Gastrocnemius medialis (tissue), 4 donors: ENCODE measurements at regions not wholly inside any gene's neighbourhood (a gene's known extent, or its start where the extent isn't known, plus 50 kb on each side); places are given as distances from the start of the nearest gene placed in this dataset.

ENCODE experiments used
- ATAC-seq, 2 donors: fragments of 150-250 bp; one replicate each; pipeline ENCODE4 v1.9.1; 2016
- DNase-seq, 2 donors: peaks; one replicate each; pipeline ENCODE4 v3.0.0-alpha.2; 2019
- H3K27ac ChIP-seq, 4 donors: fragments of 200-600 bp; sonication (generic); 1 replicate in 1 of 4; 2 replicates in 3 of 4; pipeline ENCODE4 v1.5.1; 2016 to 2018; ENCODE audit warnings: mild to moderate bottlenecking in 2 of 4, moderate library complexity in 1 of 4
- H3K27me3 ChIP-seq, 3 donors: fragments of 200-600 bp; sonication (generic) in 2 of 3; 1 replicate in 1 of 3; 2 replicates in 2 of 3; pipeline versions ENCODE4 v1.5.1 to v1.6.0; 2016 to 2019; ENCODE audit warnings: mild to moderate bottlenecking in 1 of 3, moderate library complexity in 1 of 3
- H3K36me3 ChIP-seq, 2 donors: fragments of 200-600 bp; sonication (generic) in 1 of 2; one replicate each; pipeline ENCODE4 v1.5.1; 2017 to 2018
- H3K4me1 ChIP-seq, 2 donors: fragments of 200-600 bp; sonication (generic) in 1 of 2; one replicate each; pipeline ENCODE4 v1.5.1; 2016 to 2017; ENCODE audit warnings: mild to moderate bottlenecking in 2 of 2
- H3K4me3 ChIP-seq, 4 donors: fragments of 200-600 bp; sonication (generic) in 3 of 4; 1 replicate in 1 of 4; 2 replicates in 3 of 4; pipeline ENCODE4 v1.5.1; 2016 to 2019; ENCODE audit warnings: mild to moderate bottlenecking in 2 of 4
- H3K9me3 ChIP-seq, 3 donors: fragments of 200-600 bp; sonication (generic) in 2 of 3; 1 replicate in 1 of 3; 2 replicates in 2 of 3; pipeline ENCODE4 v1.5.1; 2016 to 2019
- CTCF ChIP-seq, 5 experiments: fragments of 450-650 bp in 3 of 5; fragments of 200-600 bp in 2 of 5; sonication (generic) in 2 of 5; IDR thresholded peaks in 4 of 5; conservative IDR thresholded peaks in 1 of 5; 1 replicate in 4 of 5; 2 replicates in 1 of 5; pipeline ENCODE4 v1.5.1; 2016 to 2019; ENCODE audit warnings: antibody characterized with exemption in 5 of 5, mild to moderate bottlenecking in 3 of 5, moderate library complexity in 3 of 5
- POLR2A ChIP-seq, 2 donors: fragments of 450-650 bp; IDR thresholded peaks; one replicate each; pipeline ENCODE4 v1.6.1; 2017; ENCODE audit warnings: antibody characterized with exemption in 2 of 2, mild to moderate bottlenecking in 2 of 2, moderate library complexity in 2 of 2
- in situ Hi-C, 4 donors: fragments of 200-750 bp; cut with MboI; loops; one replicate each; pipeline versions ENCODE4 v1.15.0 to v1.8.0; 2017; ENCODE audit warnings: low sequenced_read_pairs in 4 of 4
- intact Hi-C: fragments of 100-400 bp; cut with DNase I; formaldehyde crosslinking; loops from one replicate; pipeline ENCODE4 v1.15.1; 2023; ENCODE audit warnings: low total_unique reads

- H3K36me3 ChIP-seq = no peaks in the 10 kb centered on the region
- no peak overlapping the region for H3K27ac ChIP-seq
- ATAC-seq (no peak), DNase-seq (no peak)
- TF ChIP-seq POLR2A (IDR thresholded peaks at IDR 0.05) = no peak
- TF ChIP-seq CTCF (IDR thresholded peaks at IDR 0.05 in 4 of 5, conservative IDR thresholded peaks at IDR 0.05 in 1 of 5) = no peak
- H3K27me3 ChIP-seq = no peaks in the 10 kb centered on the region
- no peaks in the 10 kb centered on the region for H3K4me1 ChIP-seq
- no peaks in the 10 kb centered on the region for H3K9me3 ChIP-seq
- in situ Hi-C loops (no loop called here), intact Hi-C loops (no loop called here)
- no peak overlapping the region for H3K4me3 ChIP-seq
These were observed 83.1 kb upstream of the SORCS3 start for GRCh38 chr10:104557966-104558365.

- no peak for ATAC-seq
- in situ Hi-C loops = no loop called here
These were observed 81.2 kb upstream of the SORCS3 start for GRCh38 chr10:104559935-104560334.

GRCh38 chr10:104563051-104563450 is 78.0 kb upstream of the SORCS3 start:
- TF ChIP-seq POLR2A (IDR thresholded peaks at IDR 0.05) = no peak
- no peak for TF ChIP-seq CTCF (IDR thresholded peaks at IDR 0.05 in 4 of 5, conservative IDR thresholded peaks at IDR 0.05 in 1 of 5)
- Histone ChIP-seq H3K27me3 (no peaks in the 10 kb centered on the region), H3K27ac (no peak overlapping the region), H3K4me3 (no peak overlapping the region), H3K4me1 (no peaks in the 10 kb centered on the region), H3K36me3 (no peaks in the 10 kb centered on the region), H3K9me3 (no peaks in the 10 kb centered on the region)
- in situ Hi-C loops = no loop called here
- no peak for DNase-seq
- ATAC-seq = no peak
- intact Hi-C loops = no loop called here

More at GRCh38 chr10:104559935-104560334, 81.2 kb upstream of the SORCS3 start:
- intact Hi-C loops = no loop called here
- no peak overlapping the region for H3K27ac ChIP-seq
- no peak overlapping the region for H3K4me3 ChIP-seq
- H3K4me1 ChIP-seq = no peaks in the 10 kb centered on the region
- H3K9me3 ChIP-seq = no peaks in the 10 kb centered on the region
- no peaks in the 10 kb centered on the region for H3K27me3 ChIP-seq
- no peaks in the 10 kb centered on the region for H3K36me3 ChIP-seq
- TF ChIP-seq POLR2A (IDR thresholded peaks at IDR 0.05) = no peak
- DNase-seq = no peak

- intact Hi-C loops = no loop called here
- ATAC-seq = no peak
- H3K9me3 ChIP-seq = peaks cover 0 to 1% (median 0%) of the 10 kb centered on the region in 3 donors
- in situ Hi-C loops = no loop called here
- TF ChIP-seq CTCF (IDR thresholded peaks at IDR 0.05 in 4 of 5, conservative IDR thresholded peaks at IDR 0.05 in 1 of 5) = no peak
- TF ChIP-seq POLR2A (IDR thresholded peaks at IDR 0.05) = no peak
- H3K27ac ChIP-seq = no peak overlapping the region
- no peak for DNase-seq
- no peak overlapping the region for H3K4me3 ChIP-seq
- H3K4me1 ChIP-seq = no peaks in the 10 kb centered on the region
- no peaks in the 10 kb centered on the region for H3K36me3 ChIP-seq
- H3K27me3 ChIP-seq = no peaks in the 10 kb centered on the region
These were observed 77.5 kb upstream of the SORCS3 start for GRCh38 chr10:104563548-104563947.

- no peaks in the 10 kb centered on the region for H3K4me1 ChIP-seq
- DNase-seq = no peak
- in situ Hi-C loops = no loop called here
- H3K27me3 ChIP-seq = peaks cover 0 to 2% (median 0%) of the 10 kb centered on the region in 3 donors
- intact Hi-C loops = no loop called here
- no peak overlapping the region for H3K27ac ChIP-seq
- no peaks in the 10 kb centered on the region for H3K9me3 ChIP-seq
- H3K36me3 ChIP-seq = no peaks in the 10 kb centered on the region
- no peak for ATAC-seq
- H3K4me3 ChIP-seq = no peak overlapping the region
- TF ChIP-seq CTCF (IDR thresholded peaks at IDR 0.05 in 4 of 5, conservative IDR thresholded peaks at IDR 0.05 in 1 of 5) (no peak), POLR2A (IDR thresholded peaks at IDR 0.05) (no peak)
These were observed 66.7 kb upstream of the SORCS3 start for GRCh38 chr10:104574427-104574826.
